Thyroid gland (tissue), 4 donors: ENCODE measurements at regions not wholly inside any gene's neighbourhood (a gene's known extent, or its start where the extent isn't known, plus 50 kb on each side); places are given as distances from the start of the nearest gene placed in this dataset.

Experiments used
- CTCF ChIP-seq, 6 experiments: fragments of 200-600 bp in 3 of 6; fragments of 450-650 bp in 3 of 6; sonication (generic) in 3 of 6; IDR thresholded peaks; one replicate each; pipeline ENCODE4 v1.5.1; 2016 to 2019; ENCODE audit warnings: antibody characterized with exemption in 6 of 6, mild to moderate bottlenecking in 2 of 6, inconsistent platforms in 1 of 6, moderate library complexity in 1 of 6
- POLR2A ChIP-seq, 2 donors: fragments of 450-650 bp; IDR thresholded peaks; one replicate each; pipeline ENCODE4 v1.6.1; 2017; ENCODE audit warnings: antibody characterized with exemption in 2 of 2, mild to moderate bottlenecking in 2 of 2, moderate library complexity in 1 of 2

GRCh38 chr10:111962951-111963350, 220.6 kb downstream of the GPAM start:
- TF ChIP-seq CTCF (IDR thresholded peaks at IDR 0.05) (no peak), POLR2A (IDR thresholded peaks at IDR 0.05) (no peak)
